GM19035 (cell line): ENCODE measurements at regions not wholly inside any gene's neighbourhood (a gene's known extent, or its start where the extent isn't known, plus 50 kb on each side); places are given as distances from the start of the nearest gene placed in this dataset.
"Not testable (repeated sequence)": the region's sequence is repeated elsewhere in the genome, so short reads cannot be mapped to it uniquely, and the experiment has no call there.

Experiments
- ATAC-seq: cut with Tn5 transposase; IDR thresholded peaks from one replicate; pipeline ENCODE4 v1.9.1; 2021; ENCODE audit not compliant: unreplicated experiment

GRCh38 chr10:81386817-81387216, 488.2 kb upstream of the NRG3 start:
- no peak for ATAC-seq

GRCh38 chr10:81403451-81403850, 471.5 kb upstream of the NRG3 start:
- ATAC-seq: no peak

- no peak for ATAC-seq
Measured at GRCh38 chr10:81405399-81405798, 469.6 kb upstream of the NRG3 start.

- ATAC-seq: no peak
Measured at GRCh38 chr10:81414038-81414437, 461.0 kb upstream of the NRG3 start.

GRCh38 chr10:81426722-81427121, 448.3 kb upstream of the NRG3 start:
- ATAC-seq: no peak

GRCh38 chr10:81428456-81429134, 446.4 kb upstream of the NRG3 start:
- ATAC-seq: no peak

GRCh38 chr10:81439445-81439844, 435.5 kb upstream of the NRG3 start:
- ATAC-seq: no peak

- ATAC-seq: not testable (repeated sequence)
Measured at GRCh38 chr10:81441624-81442023, 433.4 kb upstream of the NRG3 start.

GRCh38 chr10:81444242-81444929, 430.6 kb upstream of the NRG3 start:
- no peak for ATAC-seq

GRCh38 chr10:81450651-81451050, 424.3 kb upstream of the NRG3 start:
- no peak for ATAC-seq

- no peak for ATAC-seq
Measured at GRCh38 chr10:81472927-81473470, 402.0 kb upstream of the NRG3 start.

GRCh38 chr10:81473755-81474154, 401.2 kb upstream of the NRG3 start:
- no peak for ATAC-seq

GRCh38 chr10:81479316-81479715, 395.7 kb upstream of the NRG3 start:
- ATAC-seq: no peak

- ATAC-seq: no peak
Measured at GRCh38 chr10:81496626-81497025, 378.4 kb upstream of the NRG3 start.

- ATAC-seq: no peak
Measured at GRCh38 chr10:81498011-81498551, 376.9 kb upstream of the NRG3 start.

GRCh38 chr10:81502677-81503359, 372.2 kb upstream of the NRG3 start:
- no peak for ATAC-seq

- not testable (repeated sequence) for ATAC-seq
Measured at GRCh38 chr10:81505777-81506176, 369.2 kb upstream of the NRG3 start.

GRCh38 chr10:81514811-81515210, 360.2 kb upstream of the NRG3 start:
- no peak for ATAC-seq

GRCh38 chr10:81520688-81521087, 354.3 kb upstream of the NRG3 start:
- no peak for ATAC-seq

GRCh38 chr10:81524467-81524866, 350.5 kb upstream of the NRG3 start:
- ATAC-seq: no peak

GRCh38 chr10:81532403-81532802, 342.6 kb upstream of the NRG3 start:
- no peak for ATAC-seq

GRCh38 chr10:81534991-81535390, 340.0 kb upstream of the NRG3 start:
- ATAC-seq: no peak
